Dendritic cell treated with granulocyte-macrophage colony-stimulating factor and Interleukin-4, amounts not matched to agents 40 ng/mL and 50 ng/mL, for 4 days (primary cell): ENCODE measurements at regions not wholly inside any gene's neighbourhood (a gene's known extent, or its start where the extent isn't known, plus 50 kb on each side); places are given as distances from the start of the nearest gene placed in this dataset.

Source experiments
- H3K27ac Mint-ChIP-seq: one replicate; pipeline ENCODE4 v1.8.0; 2022; ENCODE audit warnings: mild to moderate bottlenecking, mixed read lengths
- H3K27me3 Mint-ChIP-seq: one replicate; pipeline ENCODE4 v1.8.0; 2022; ENCODE audit warnings: mild to moderate bottlenecking, mixed read lengths
- H3K36me3 Mint-ChIP-seq: one replicate; pipeline ENCODE4 v1.8.0; 2022; ENCODE audit warnings: low read depth, mixed read lengths
- H3K4me1 Mint-ChIP-seq: one replicate; pipeline ENCODE4 v1.8.0; 2022; ENCODE audit warnings: low read depth, mixed read lengths
- H3K4me3 Mint-ChIP-seq: one replicate; pipeline ENCODE4 v1.8.0; 2022; ENCODE audit warnings: mild to moderate bottlenecking, moderate library complexity, mixed read lengths
- H3K9me3 Mint-ChIP-seq: one replicate; pipeline ENCODE4 v1.8.0; 2022; ENCODE audit warnings: mixed read lengths
- intact Hi-C: fragments of 100-400 bp; cut with micrococcal nuclease; formaldehyde crosslinking; loops from one replicate; pipeline ENCODE4 v1.15.0; 2022

- Mint-ChIP-seq H3K36me3 (no peaks in the 10 kb centered on the region), H3K4me1 (peaks cover 25% of the 10 kb centered on the region)
- intact Hi-C loops = no loop called here
These were observed 109.3 kb upstream of the ABCB5 start for GRCh38 chr7:20506175-20506574.

DNA sequence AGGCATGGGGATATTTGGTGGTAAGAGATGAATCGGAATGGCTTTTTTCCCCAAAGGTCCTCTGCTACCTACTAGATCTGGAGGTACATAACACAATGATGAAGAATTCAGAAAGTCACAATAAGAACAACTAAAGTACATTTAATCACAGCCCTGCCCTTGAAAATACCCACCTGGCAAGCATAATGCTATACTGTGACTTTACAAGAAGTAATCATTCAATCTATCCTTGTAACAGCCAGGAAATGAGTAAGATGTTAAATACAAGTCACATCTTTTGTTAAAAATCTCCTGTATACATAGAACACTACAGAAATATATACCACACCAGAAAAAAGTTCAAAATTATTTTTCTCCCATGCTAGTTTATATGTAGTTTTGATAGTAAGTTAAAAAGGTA is 108.3 kb upstream of the ABCB5 start:
- H3K4me3 Mint-ChIP-seq = no peak overlapping the region
- H3K4me1 Mint-ChIP-seq = peaks cover 25% of the 10 kb centered on the region
- intact Hi-C loops = no loop called here
- no peaks in the 10 kb centered on the region for H3K9me3 Mint-ChIP-seq
- no peaks in the 10 kb centered on the region for H3K36me3 Mint-ChIP-seq
- H3K27ac Mint-ChIP-seq = no peak overlapping the region
- H3K27me3 Mint-ChIP-seq = peaks cover 10% of the 10 kb centered on the region

More at GRCh38 chr7:20506175-20506574, 109.3 kb upstream of the ABCB5 start:
- Mint-ChIP-seq H3K27ac (no peak overlapping the region), H3K9me3 (no peaks in the 10 kb centered on the region), H3K4me3 (no peak overlapping the region), H3K27me3 (peaks cover 10% of the 10 kb centered on the region)

GRCh38 chr7:20508109-20508508 is 107.4 kb upstream of the ABCB5 start:
- intact Hi-C loops = loop anchor here (2.0 kb wide), 1 partner anchor 17 kb away; no protein-coding TSS in a partner anchor
- Mint-ChIP-seq H3K4me3 (no peak overlapping the region), H3K4me1 (peaks cover 25% of the 10 kb centered on the region), H3K27ac (no peak overlapping the region), H3K36me3 (no peaks in the 10 kb centered on the region), H3K27me3 (peaks cover 10% of the 10 kb centered on the region), H3K9me3 (no peaks in the 10 kb centered on the region)

- Mint-ChIP-seq H3K36me3 (no peaks in the 10 kb centered on the region), H3K27me3 (peaks cover 10% of the 10 kb centered on the region), H3K27ac (no peak overlapping the region), H3K4me3 (no peak overlapping the region), H3K9me3 (no peaks in the 10 kb centered on the region), H3K4me1 (peaks cover 25% of the 10 kb centered on the region)
- intact Hi-C loops = loop anchor here (2.0 kb wide), 1 partner anchor 19 kb away; no protein-coding TSS in a partner anchor
These were observed 105.4 kb upstream of the ABCB5 start for GRCh38 chr7:20509892-20510572.

GRCh38 chr7:20510573-20510900 is 104.9 kb upstream of the ABCB5 start:
- H3K27ac Mint-ChIP-seq = no peak overlapping the region
- peaks cover 25% of the 10 kb centered on the region for H3K4me1 Mint-ChIP-seq
- H3K36me3 Mint-ChIP-seq = no peaks in the 10 kb centered on the region
- intact Hi-C loops = no loop called here
- no peak overlapping the region for H3K4me3 Mint-ChIP-seq
- H3K27me3 Mint-ChIP-seq = peaks cover 10% of the 10 kb centered on the region
- no peaks in the 10 kb centered on the region for H3K9me3 Mint-ChIP-seq

- H3K27ac Mint-ChIP-seq = no peak overlapping the region
- no peaks in the 10 kb centered on the region for H3K36me3 Mint-ChIP-seq
- H3K4me1 Mint-ChIP-seq = peaks cover 8% of the 10 kb centered on the region
- H3K9me3 Mint-ChIP-seq = no peaks in the 10 kb centered on the region
- intact Hi-C loops = no loop called here
- H3K4me3 Mint-ChIP-seq = no peak overlapping the region
- H3K27me3 Mint-ChIP-seq = peaks cover 6% of the 10 kb centered on the region
These were observed 102.1 kb upstream of the ABCB5 start for GRCh38 chr7:20513341-20513740.

GRCh38 chr7:20513897-20514296 is 101.6 kb upstream of the ABCB5 start:
- intact Hi-C loops = no loop called here
- Mint-ChIP-seq H3K27ac (no peak overlapping the region), H3K4me1 (peaks cover 3% of the 10 kb centered on the region), H3K9me3 (no peaks in the 10 kb centered on the region), H3K4me3 (no peak overlapping the region), H3K36me3 (no peaks in the 10 kb centered on the region), H3K27me3 (peaks cover 4% of the 10 kb centered on the region)

GRCh38 chr7:20514364-20514763 is 101.1 kb upstream of the ABCB5 start:
- Mint-ChIP-seq H3K4me1 (no peaks in the 10 kb centered on the region), H3K27ac (no peak overlapping the region), H3K27me3 (peaks cover 3% of the 10 kb centered on the region), H3K9me3 (no peaks in the 10 kb centered on the region), H3K36me3 (no peaks in the 10 kb centered on the region), H3K4me3 (no peak overlapping the region)
- intact Hi-C loops = no loop called here

DNA sequence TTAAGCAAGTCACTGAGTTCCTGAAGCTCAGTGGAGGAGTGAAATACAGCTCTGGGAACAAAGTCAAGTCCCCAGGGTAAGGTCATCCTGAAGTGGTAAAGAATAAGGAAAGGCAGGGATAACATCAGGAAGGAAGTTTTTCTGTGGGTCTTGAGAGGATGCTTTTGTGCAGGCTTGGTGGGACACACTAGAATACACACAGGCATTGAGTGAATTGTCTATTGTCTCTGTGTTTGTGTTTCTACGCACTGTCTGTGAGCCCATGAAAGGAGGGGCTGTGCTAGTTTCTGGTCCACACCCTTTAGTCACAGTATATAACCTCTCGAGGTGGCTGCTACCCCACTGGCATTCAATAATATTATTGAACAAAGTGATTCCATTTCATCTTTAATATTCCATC is 95.8 kb upstream of the ABCB5 start:
- no peak overlapping the region for H3K4me3 Mint-ChIP-seq
- H3K27ac Mint-ChIP-seq = no peak overlapping the region
- H3K4me1 Mint-ChIP-seq = no peaks in the 10 kb centered on the region
- intact Hi-C loops = no loop called here
- H3K9me3 Mint-ChIP-seq = peaks cover 11% of the 10 kb centered on the region
- H3K27me3 Mint-ChIP-seq = no peaks in the 10 kb centered on the region
- H3K36me3 Mint-ChIP-seq = no peaks in the 10 kb centered on the region

GRCh38 chr7:20520530-20520929 is 94.9 kb upstream of the ABCB5 start:
- Mint-ChIP-seq H3K9me3 (peaks cover 14% of the 10 kb centered on the region), H3K27ac (no peak overlapping the region), H3K36me3 (no peaks in the 10 kb centered on the region), H3K4me1 (no peaks in the 10 kb centered on the region), H3K4me3 (no peak overlapping the region), H3K27me3 (no peaks in the 10 kb centered on the region)
- intact Hi-C loops = no loop called here

DNA sequence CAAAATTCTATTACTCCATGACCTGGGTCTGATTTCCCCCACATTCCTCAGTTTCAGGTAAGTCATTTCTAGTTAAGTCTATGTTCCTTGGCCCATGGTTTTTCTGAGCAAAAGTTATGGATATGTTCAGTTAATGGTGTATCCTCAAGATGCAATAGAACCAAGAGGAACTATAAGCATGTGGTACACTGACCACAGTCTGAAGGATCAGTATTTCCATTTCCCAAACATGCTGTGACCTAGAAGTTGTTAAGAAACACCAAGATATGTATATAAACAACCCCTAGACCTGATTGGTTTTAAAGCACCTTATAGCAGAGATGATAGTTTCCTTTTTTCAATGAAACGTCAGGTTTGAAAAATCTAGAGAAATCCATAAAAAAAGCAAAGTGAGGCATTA is 94.2 kb upstream of the ABCB5 start:
- Mint-ChIP-seq H3K27ac (no peak overlapping the region), H3K4me1 (no peaks in the 10 kb centered on the region), H3K36me3 (no peaks in the 10 kb centered on the region), H3K27me3 (no peaks in the 10 kb centered on the region), H3K9me3 (peaks cover 14% of the 10 kb centered on the region), H3K4me3 (no peak overlapping the region)
- intact Hi-C loops = no loop called here

- H3K27ac Mint-ChIP-seq = no peak overlapping the region
- H3K4me3 Mint-ChIP-seq = no peak overlapping the region
- H3K27me3 Mint-ChIP-seq = no peaks in the 10 kb centered on the region
- intact Hi-C loops = no loop called here
- H3K9me3 Mint-ChIP-seq = peaks cover 26% of the 10 kb centered on the region
- H3K4me1 Mint-ChIP-seq = no peaks in the 10 kb centered on the region
- H3K36me3 Mint-ChIP-seq = no peaks in the 10 kb centered on the region
These were observed 86.2 kb upstream of the ABCB5 start for GRCh38 chr7:20529260-20529659.

DNA sequence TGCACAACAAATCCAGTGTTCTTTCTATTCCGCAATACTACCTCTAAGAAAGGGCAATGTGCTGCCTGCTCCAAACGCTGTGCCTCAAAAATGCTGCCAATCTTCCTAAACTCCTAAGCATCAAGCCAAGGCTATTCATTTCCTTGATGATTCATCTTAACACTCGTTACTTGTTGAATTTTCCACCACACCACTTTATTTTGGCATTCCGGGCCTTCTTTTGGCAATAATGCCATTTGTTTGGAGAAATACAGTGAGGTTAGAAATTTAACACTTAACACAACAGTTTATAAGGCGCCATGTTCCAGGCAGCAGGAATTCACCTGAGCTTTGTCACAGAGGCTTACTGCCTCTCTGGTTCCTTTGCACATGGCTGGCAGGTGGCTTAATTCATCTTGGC is 82.6 kb upstream of the ABCB5 start:
- H3K4me3 Mint-ChIP-seq = no peak overlapping the region
- no peaks in the 10 kb centered on the region for H3K4me1 Mint-ChIP-seq
- no peak overlapping the region for H3K27ac Mint-ChIP-seq
- H3K36me3 Mint-ChIP-seq = no peaks in the 10 kb centered on the region
- intact Hi-C loops = no loop called here
- no peaks in the 10 kb centered on the region for H3K27me3 Mint-ChIP-seq
- peaks cover 15% of the 10 kb centered on the region for H3K9me3 Mint-ChIP-seq

- H3K4me1 Mint-ChIP-seq = no peaks in the 10 kb centered on the region
- no peaks in the 10 kb centered on the region for H3K9me3 Mint-ChIP-seq
- no peak overlapping the region for H3K4me3 Mint-ChIP-seq
- H3K27ac Mint-ChIP-seq = no peak overlapping the region
- intact Hi-C loops = no loop called here
- no peaks in the 10 kb centered on the region for H3K36me3 Mint-ChIP-seq
- no peaks in the 10 kb centered on the region for H3K27me3 Mint-ChIP-seq
These were observed 80.9 kb upstream of the ABCB5 start for GRCh38 chr7:20534543-20534942.

- no peak overlapping the region for H3K4me3 Mint-ChIP-seq
- no peaks in the 10 kb centered on the region for H3K4me1 Mint-ChIP-seq
- intact Hi-C loops = no loop called here
- no peaks in the 10 kb centered on the region for H3K27me3 Mint-ChIP-seq
- H3K36me3 Mint-ChIP-seq = no peaks in the 10 kb centered on the region
- H3K9me3 Mint-ChIP-seq = no peaks in the 10 kb centered on the region
- H3K27ac Mint-ChIP-seq = no peak overlapping the region
These were observed 79.9 kb upstream of the ABCB5 start for GRCh38 chr7:20535541-20535940.
